Hippocampal formation (tissue), 2 donors: ENCODE measurements at regions not wholly inside any gene's neighbourhood (a gene's known extent, or its start where the extent isn't known, plus 50 kb on each side); places are given as distances from the start of the nearest gene placed in this dataset.
"Not testable (repeated sequence)": the region's sequence is repeated elsewhere in the genome, so short reads cannot be mapped to it uniquely, and the experiment has no call there.

Source experiments
- DNase-seq, 2 donors: peaks; one replicate each; lab custom pipeline; 2025; lab: John Stamatoyannopoulos, UW

GRCh38 chr3:151555523-151555922 lies 94.7 kb upstream of the IGSF10 start:
- DNase-seq = no peak

- DNase-seq = no peak
Measured at GRCh38 chr3:151553888-151554287, 93.0 kb upstream of the IGSF10 start.

GRCh38 chr3:151552589-151552988 lies 91.7 kb upstream of the IGSF10 start:
- no peak for DNase-seq

- DNase-seq = no peak
Measured at GRCh38 chr3:151550642-151551041, 89.8 kb upstream of the IGSF10 start.

GRCh38 chr3:151550025-151550618 lies 89.3 kb upstream of the IGSF10 start:
- no peak for DNase-seq

- no peak for DNase-seq
Measured at GRCh38 chr3:151548195-151548594, 87.3 kb upstream of the IGSF10 start.

- no peak for DNase-seq
Measured at GRCh38 chr3:151544164-151544548, 83.3 kb upstream of the IGSF10 start.

- no peak for DNase-seq
Measured at GRCh38 chr3:151541178-151541577, 80.3 kb upstream of the IGSF10 start.

- DNase-seq = no peak
Measured at GRCh38 chr3:151539599-151539998, 78.7 kb upstream of the IGSF10 start.

- peak in 1 of 2 donors; percentile 3 for DNase-seq
Measured at GRCh38 chr3:151538456-151539393, 77.9 kb upstream of the IGSF10 start.

- no peak for DNase-seq
Measured at GRCh38 chr3:151537726-151538125, 76.9 kb upstream of the IGSF10 start.

GRCh38 chr3:151526757-151527156 lies 65.9 kb upstream of the IGSF10 start:
- no peak for DNase-seq

GRCh38 chr3:151520105-151520504 lies 59.2 kb upstream of the IGSF10 start:
- no peak for DNase-seq

- DNase-seq = not testable (repeated sequence)
Measured at GRCh38 chr3:151511433-151511832, 50.6 kb upstream of the IGSF10 start.
